Esophagus muscularis mucosa (tissue), 4 donors: ENCODE measurements at regions not wholly inside any gene's neighbourhood (a gene's known extent, or its start where the extent isn't known, plus 50 kb on each side); places are given as distances from the start of the nearest gene placed in this dataset.
"Not testable (repeated sequence)": the region's sequence is repeated elsewhere in the genome, so short reads cannot be mapped to it uniquely, and the experiment has no call there.

Experiments used
- DNase-seq: peaks from one replicate; pipeline ENCODE4 v3.0.0-alpha.2; 2017; ENCODE audit errors: extremely low spot score
- H3K27ac ChIP-seq, 4 donors: fragments of 200-600 bp; sonication (generic); replicated peaks in 1 of 4; 1 replicate in 3 of 4; 2 replicates in 1 of 4; pipeline ENCODE4 v1.5.1; 2016 to 2019; ENCODE audit warnings: mild to moderate bottlenecking in 1 of 4
- H3K27me3 ChIP-seq, 4 donors: fragments of 200-600 bp; sonication (generic); one replicate each; pipeline versions ENCODE4 v1.5.1 to v1.6.0; 2016 to 2019
- H3K36me3 ChIP-seq, 4 donors: fragments of 200-600 bp; sonication (generic); one replicate each; pipeline ENCODE4 v1.5.1; 2016 to 2019
- H3K4me1 ChIP-seq, 4 donors: fragments of 200-600 bp; sonication (generic); one replicate each; pipeline ENCODE4 v1.5.1; 2016 to 2019
- H3K4me3 ChIP-seq, 4 donors: fragments of 200-600 bp; sonication (generic); 1 replicate in 2 of 4; 2 replicates in 2 of 4; pipeline ENCODE4 v1.5.1; 2016 to 2019; ENCODE audit warnings: mild to moderate bottlenecking in 4 of 4, moderate library complexity in 1 of 4
- H3K9me3 ChIP-seq, 4 donors: fragments of 200-600 bp; sonication (generic); 1 replicate in 3 of 4; 2 replicates in 1 of 4; pipeline ENCODE4 v1.5.1; 2016 to 2019
- EP300 ChIP-seq: sonication (generic); formaldehyde crosslinking; IDR thresholded peaks from one replicate; pipeline ENCODE4 v1.6.1; 2017; ENCODE audit warnings: antibody characterized with exemption
- POLR2A ChIP-seq: fragments of 450-650 bp; IDR thresholded peaks from one replicate; pipeline ENCODE4 v1.6.1; 2017; ENCODE audit warnings: antibody characterized with exemption, moderate library complexity, mild to moderate bottlenecking, low read depth
- POLR2AphosphoS5 ChIP-seq, 2 donors: sonication (generic); formaldehyde crosslinking; IDR thresholded peaks; one replicate each; pipeline ENCODE4 v1.6.1; 2017; ENCODE audit warnings: antibody characterized with exemption in 2 of 2
- WGBS: methylation state at CpG from one replicate; pipeline ENCODE4 v1.1.5; 2018; 5-methylcytosine and 5-hydroxymethylcytosine counted together
- intact Hi-C: fragments of 100-400 bp; cut with DNase I; formaldehyde crosslinking; loops from one replicate; pipeline ENCODE4 v1.15.1; 2023
- TF ChIP-seq, protein P1 (sequence below), 3 experiments: fragments of 200-600 bp in 2 of 3; fragments of 450-650 bp in 1 of 3; sonication (generic) in 2 of 3; IDR thresholded peaks; one replicate each; pipeline ENCODE4 v1.5.1; 2017 to 2019; ENCODE audit warnings: antibody characterized with exemption in 3 of 3, mild to moderate bottlenecking in 2 of 3, moderate library complexity in 1 of 3

DNA sequence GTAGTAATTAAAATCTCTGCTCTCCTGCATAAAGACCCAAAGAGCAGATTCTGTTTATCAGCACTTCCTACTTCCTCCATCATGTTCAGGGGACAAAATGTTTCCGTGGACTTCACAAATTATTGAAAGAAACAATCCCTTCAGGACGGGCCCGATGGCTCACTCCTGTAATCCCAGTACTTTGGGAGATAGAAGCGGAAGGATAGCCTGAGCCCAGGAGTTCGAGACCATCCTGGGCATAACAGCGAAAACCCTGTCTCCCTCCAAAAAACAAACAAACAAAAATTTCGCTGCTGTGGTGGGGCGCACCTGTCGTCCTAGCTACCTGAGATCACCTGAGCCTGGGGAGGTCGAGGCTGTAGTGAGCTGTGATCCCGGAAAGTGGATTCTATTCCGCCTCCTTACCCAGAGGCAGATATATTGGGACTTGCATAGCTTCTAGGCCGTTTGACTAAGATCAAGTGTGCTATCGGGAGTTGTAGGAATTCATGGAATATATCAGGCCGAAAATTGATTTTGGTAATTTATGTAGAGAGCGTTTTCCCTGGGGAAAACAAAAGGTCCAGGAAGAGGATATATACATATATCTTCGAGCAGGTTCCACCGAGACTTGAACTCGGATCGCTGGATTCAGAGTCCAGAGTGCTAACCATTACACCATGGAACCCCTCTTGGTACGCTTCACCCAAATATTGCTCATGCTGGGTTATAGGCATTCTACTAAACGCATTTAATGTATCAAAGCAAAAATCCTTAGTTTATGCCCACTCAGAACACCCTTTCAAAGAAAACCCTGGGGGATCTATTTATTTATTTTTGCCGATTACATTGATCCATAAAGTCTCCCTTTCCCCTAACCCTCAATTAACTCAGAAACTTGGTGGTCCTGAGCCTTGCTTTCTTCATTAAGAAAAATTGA lies 74.5 kb upstream of the ZNF184 start:
- intact Hi-C loops, result no loop called here
- Histone ChIP-seq H3K27ac (no peak overlapping the region), H3K9me3 (no peaks in the 10 kb centered on the region), H3K36me3 (no peaks in the 10 kb centered on the region), H3K4me3 (no peak overlapping the region), H3K27me3 (peaks cover 0 to 95% (median 50%) of the 10 kb centered on the region in 4 donors), H3K4me1 (peaks cover 0 to 15% (median 7%) of the 10 kb centered on the region in 4 donors)
- DNase-seq, result no peak
- 17% methylated on average over 23 of the region's 23 CpGs for WGBS
- TF ChIP-seq POLR2A (no peak), EP300 (no peak), POLR2AphosphoS5 (IDR thresholded peaks at IDR 0.05) (no peak)
- TF ChIP-seq, protein P1, sequence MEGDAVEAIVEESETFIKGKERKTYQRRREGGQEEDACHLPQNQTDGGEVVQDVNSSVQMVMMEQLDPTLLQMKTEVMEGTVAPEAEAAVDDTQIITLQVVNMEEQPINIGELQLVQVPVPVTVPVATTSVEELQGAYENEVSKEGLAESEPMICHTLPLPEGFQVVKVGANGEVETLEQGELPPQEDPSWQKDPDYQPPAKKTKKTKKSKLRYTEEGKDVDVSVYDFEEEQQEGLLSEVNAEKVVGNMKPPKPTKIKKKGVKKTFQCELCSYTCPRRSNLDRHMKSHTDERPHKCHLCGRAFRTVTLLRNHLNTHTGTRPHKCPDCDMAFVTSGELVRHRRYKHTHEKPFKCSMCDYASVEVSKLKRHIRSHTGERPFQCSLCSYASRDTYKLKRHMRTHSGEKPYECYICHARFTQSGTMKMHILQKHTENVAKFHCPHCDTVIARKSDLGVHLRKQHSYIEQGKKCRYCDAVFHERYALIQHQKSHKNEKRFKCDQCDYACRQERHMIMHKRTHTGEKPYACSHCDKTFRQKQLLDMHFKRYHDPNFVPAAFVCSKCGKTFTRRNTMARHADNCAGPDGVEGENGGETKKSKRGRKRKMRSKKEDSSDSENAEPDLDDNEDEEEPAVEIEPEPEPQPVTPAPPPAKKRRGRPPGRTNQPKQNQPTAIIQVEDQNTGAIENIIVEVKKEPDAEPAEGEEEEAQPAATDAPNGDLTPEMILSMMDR (IDR thresholded peaks at IDR 0.05), result no peak

DNA sequence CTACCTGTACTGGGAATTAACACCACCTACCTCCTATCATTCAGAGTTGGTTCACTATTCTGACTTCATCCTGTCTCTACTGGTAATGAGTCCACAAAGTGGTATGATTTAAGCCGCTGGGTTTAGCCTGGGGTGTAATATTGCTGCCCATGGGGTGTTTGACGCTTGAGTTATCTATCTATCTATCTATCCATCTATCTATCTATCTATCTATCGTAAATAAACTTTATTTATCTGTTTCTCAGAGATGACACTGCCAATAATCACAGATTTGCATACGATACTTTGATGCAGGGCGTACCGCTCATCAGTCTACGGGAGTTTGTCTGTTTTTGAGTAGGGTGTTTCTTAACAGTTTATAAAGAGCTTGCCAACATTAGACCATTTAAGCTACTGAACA lies 73.6 kb upstream of the ZNF184 start:
- intact Hi-C loops, result no loop called here
- Histone ChIP-seq H3K4me3 (no peak overlapping the region), H3K4me1 (peaks cover 0 to 15% (median 7%) of the 10 kb centered on the region in 4 donors), H3K9me3 (no peaks in the 10 kb centered on the region), H3K27me3 (peaks cover 0 to 97% (median 50%) of the 10 kb centered on the region in 4 donors), H3K36me3 (no peaks in the 10 kb centered on the region), H3K27ac (no peak overlapping the region)
- 92% methylated on average over 7 of the region's 7 CpGs for WGBS
- DNase-seq, result no peak
- TF ChIP-seq POLR2AphosphoS5 (IDR thresholded peaks at IDR 0.05) (no peak), POLR2A (no peak), EP300 (no peak)
- TF ChIP-seq, protein P1 (IDR thresholded peaks at IDR 0.05), result no peak

DNA sequence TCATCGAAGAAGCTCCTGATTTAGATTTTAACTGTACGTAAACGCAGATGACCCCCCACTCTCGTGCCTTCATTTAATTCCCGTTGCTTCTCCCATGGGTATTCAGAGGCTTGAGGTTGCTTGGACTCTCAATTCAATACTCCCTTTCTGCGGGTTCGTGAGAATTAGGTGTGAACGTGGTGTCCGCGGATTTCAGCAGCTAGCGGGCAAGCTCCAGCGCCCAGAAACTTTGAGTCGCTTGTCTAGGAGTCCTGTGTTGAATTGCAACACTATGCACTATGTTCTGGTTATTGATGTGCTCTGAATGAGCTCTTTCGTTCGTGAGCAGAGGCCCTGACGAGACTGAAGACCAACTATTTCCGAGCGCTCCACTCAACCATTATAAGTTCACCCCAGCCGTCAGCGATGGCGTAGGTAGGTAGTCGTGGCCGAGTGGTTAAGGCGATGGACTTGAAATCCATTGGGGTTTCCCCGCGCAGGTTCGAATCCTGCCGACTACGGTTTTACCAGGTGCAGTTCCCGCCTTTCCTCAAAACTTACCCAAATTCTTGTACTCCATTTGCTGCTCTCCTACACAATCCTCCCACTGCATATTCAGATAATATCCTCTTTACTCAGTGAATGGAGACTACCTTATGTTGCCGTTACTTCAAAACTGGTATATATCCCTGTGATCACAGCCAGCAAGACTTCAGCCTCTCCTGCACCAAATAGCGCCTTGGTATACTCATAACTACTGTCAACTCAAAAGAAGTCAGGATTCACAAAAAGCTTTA lies 72.6 kb upstream of the ZNF184 start:
- H3K4me3 ChIP-seq, result peak overlapping the region in 3 of 4 donors; percentile 3 to 27 (median 7)
- peaks cover 0 to 97% (median 50%) of the 10 kb centered on the region in 4 donors for H3K27me3 ChIP-seq

DNA sequence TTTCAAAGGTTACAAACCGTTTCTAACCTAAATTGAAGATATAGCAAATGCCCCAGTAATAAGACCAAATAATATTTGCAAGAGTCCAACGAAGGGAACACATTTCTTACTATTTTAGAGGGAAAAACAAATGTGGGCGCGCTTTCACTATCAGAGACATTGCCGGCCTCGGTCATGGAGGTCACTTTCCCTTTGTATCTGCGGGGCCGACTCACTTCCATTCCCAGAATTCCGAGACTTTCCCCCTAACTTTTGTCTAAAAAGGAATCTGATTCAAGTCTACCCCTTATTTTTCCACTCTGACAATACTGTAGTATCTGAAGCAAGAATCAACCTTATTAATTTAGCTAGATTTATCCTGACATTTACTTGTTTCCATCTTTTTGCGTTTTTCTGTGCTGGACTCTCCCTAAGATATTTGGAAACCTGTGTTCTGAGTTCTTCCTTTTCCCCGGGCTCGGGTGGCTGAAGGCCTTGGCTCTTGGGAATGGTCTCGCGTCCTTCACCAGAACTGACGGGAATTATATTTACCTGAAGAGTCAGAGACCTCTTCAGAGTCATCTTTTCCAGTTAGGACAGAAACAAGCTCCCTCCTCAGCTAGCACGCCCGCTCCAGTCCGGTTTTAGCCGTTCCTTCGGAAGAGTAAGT lies 71.8 kb upstream of the ZNF184 start:
- Histone ChIP-seq H3K9me3 (no peaks in the 10 kb centered on the region), H3K4me3 (peak overlapping the region in 3 of 4 donors; percentile 3 to 27 (median 7)), H3K27me3 (peaks cover 0 to 97% (median 47%) of the 10 kb centered on the region in 4 donors), H3K27ac (no peak overlapping the region), H3K36me3 (no peaks in the 10 kb centered on the region), H3K4me1 (peaks cover 0 to 15% (median 7%) of the 10 kb centered on the region in 4 donors)
- intact Hi-C loops, result no loop called here
- WGBS, result 3% methylated on average over 20 of the region's 20 CpGs
- no peak for DNase-seq
- TF ChIP-seq, protein P1 (IDR thresholded peaks at IDR 0.05), result no peak
- TF ChIP-seq EP300 (no peak), POLR2AphosphoS5 (IDR thresholded peaks at IDR 0.05) (no peak), POLR2A (no peak)

More for the DNA sequence above, 72.6 kb upstream of the ZNF184 start:
- TF ChIP-seq EP300 (no peak), POLR2A (no peak), POLR2AphosphoS5 (IDR thresholded peaks at IDR 0.05) (no peak)
- TF ChIP-seq, protein P1 (IDR thresholded peaks at IDR 0.05), result no peak
- 6% methylated on average over 31 of the region's 32 CpGs for WGBS
- intact Hi-C loops, result no loop called here
- Histone ChIP-seq H3K27ac (no peak overlapping the region), H3K36me3 (no peaks in the 10 kb centered on the region), H3K4me1 (peaks cover 0 to 15% (median 7%) of the 10 kb centered on the region in 4 donors), H3K9me3 (no peaks in the 10 kb centered on the region)
- no peak for DNase-seq

DNA sequence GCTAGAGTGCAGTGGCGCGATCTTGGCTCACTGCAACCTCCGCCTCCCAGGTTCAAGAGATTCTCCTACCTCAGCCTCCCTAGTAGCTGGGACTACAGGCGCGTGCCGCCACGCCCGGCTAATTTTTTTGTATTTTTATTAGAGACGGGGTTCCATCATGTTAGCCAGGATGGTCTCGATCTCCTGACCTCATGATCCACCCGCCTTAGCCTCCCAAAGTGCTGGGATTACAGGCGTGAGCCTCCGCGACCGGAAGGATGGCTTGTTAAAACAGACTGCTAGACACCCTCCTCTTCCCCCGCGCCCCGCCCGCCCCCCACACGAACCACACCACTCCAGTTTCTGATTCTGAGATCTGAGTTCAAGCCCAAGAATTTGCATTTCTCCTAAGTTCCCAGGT lies 71.2 kb upstream of the ZNF184 start:
- H3K4me3 ChIP-seq, result peak overlapping the region in 1 of 4 donors; percentile 27
- intact Hi-C loops, H3K36me3 ChIP-seq, H3K9me3 ChIP-seq, DNase-seq, H3K27ac ChIP-seq: not testable (repeated sequence)
- peaks cover 0 to 97% (median 46%) of the 10 kb centered on the region in 4 donors for H3K27me3 ChIP-seq
- H3K4me1 ChIP-seq, result peaks cover 0 to 15% (median 7%) of the 10 kb centered on the region in 4 donors
- 21% methylated on average over 20 of the region's 20 CpGs for WGBS
